SK-N-SH treated with all-trans-retinoic acid at 6 μM for 48 hours (cell line): ENCODE measurements at regions not wholly inside any gene's neighbourhood (a gene's known extent, or its start where the extent isn't known, plus 50 kb on each side); places are given as distances from the start of the nearest gene placed in this dataset.

Experiments used
- ATAC-seq: fragments of 200-7000 bp; cut with Tn5 transposase; 3 replicates; pipeline ENCODE4 v1.9.1; 2020; ENCODE audit warnings: mild to moderate bottlenecking, moderate library complexity
- ARNTL ChIP-seq: fragments of 450-650 bp; formaldehyde crosslinking; IDR thresholded peaks from 2 replicates; pipeline ENCODE4 v1.5.0; 2020; ENCODE audit warnings: low read depth, mild to moderate bottlenecking, moderate library complexity, borderline replicate concordance
- BACH2 ChIP-seq: fragments of 250-450 bp; sonication (Bioruptor Pico); IDR thresholded peaks from 2 replicates; pipeline ENCODE4 v1.9.0; 2021; ENCODE audit warnings: mild to moderate bottlenecking, borderline replicate concordance
- CSDC2 ChIP-seq: fragments of 250-450 bp; sonication (Bioruptor Pico); IDR thresholded peaks from 2 replicates; pipeline ENCODE4 v1.5.0; 2020; ENCODE audit warnings: mild to moderate bottlenecking, moderate library complexity
- ESRRG ChIP-seq: fragments of 250-450 bp; sonication (Bioruptor Pico); IDR thresholded peaks from 2 replicates; pipeline ENCODE4 v1.6.1; 2021; ENCODE audit warnings: mild to moderate bottlenecking
- GLIS3 ChIP-seq: fragments of 250-450 bp; sonication (Bioruptor Pico); IDR thresholded peaks from 2 replicates; pipeline ENCODE4 v1.5.0; 2020; ENCODE audit warnings: mild to moderate bottlenecking, moderate library complexity
- ISL1 ChIP-seq: fragments of 250-450 bp; sonication (Bioruptor Pico); IDR thresholded peaks from 2 replicates; pipeline ENCODE4 v2.1.2; 2022; ENCODE audit warnings: mild to moderate bottlenecking, moderate library complexity
- OSR1 ChIP-seq: fragments of 250-450 bp; sonication (Bioruptor Pico); IDR thresholded peaks from 2 replicates; pipeline ENCODE4 v1.8.0; 2022; ENCODE audit warnings: moderate library complexity, mild to moderate bottlenecking, inconsistent platforms
- PPARA ChIP-seq: fragments of 250-450 bp; sonication (Bioruptor Pico); IDR thresholded peaks from 2 replicates; pipeline ENCODE4 v1.5.0; 2020; ENCODE audit warnings: mild to moderate bottlenecking, borderline replicate concordance
- RARB ChIP-seq: fragments of 250-450 bp; sonication (Bioruptor Pico); IDR thresholded peaks from 2 replicates; pipeline ENCODE4 v1.8.0; 2021; ENCODE audit warnings: mild to moderate bottlenecking, moderate library complexity
- TCF4 ChIP-seq: fragments of 250-450 bp; sonication (Bioruptor Pico); IDR thresholded peaks from 2 replicates; pipeline ENCODE4 v1.8.0; 2021; ENCODE audit warnings: mild to moderate bottlenecking, moderate library complexity, borderline replicate concordance
- TOX ChIP-seq: fragments of 250-450 bp; sonication (Bioruptor Pico); IDR thresholded peaks from 2 replicates; pipeline ENCODE4 v1.8.0; 2021; ENCODE audit warnings: mild to moderate bottlenecking, moderate library complexity, borderline replicate concordance
- ZC3H10 ChIP-seq: fragments of 250-450 bp; sonication (Bioruptor Pico); IDR thresholded peaks from 2 replicates; pipeline ENCODE4 v1.5.1; 2021; ENCODE audit warnings: mild to moderate bottlenecking, moderate library complexity
- ZFP3 ChIP-seq: fragments of 250-450 bp; sonication (Bioruptor Pico); IDR thresholded peaks from 2 replicates; pipeline ENCODE4 v1.5.0; 2020; ENCODE audit warnings: mild to moderate bottlenecking, moderate library complexity
- ZFP30 ChIP-seq: fragments of 450-650 bp; formaldehyde crosslinking; IDR thresholded peaks from 2 replicates; pipeline ENCODE4 v1.5.0; 2022; ENCODE audit warnings: mild to moderate bottlenecking, moderate library complexity
- ZNF565 ChIP-seq: fragments of 450-650 bp; formaldehyde crosslinking; conservative IDR thresholded peaks from 2 replicates; pipeline ENCODE4 v1.5.0; 2020; ENCODE audit warnings: low read depth, mild to moderate bottlenecking, moderate library complexity
- ZNF70 ChIP-seq: fragments of 450-650 bp; formaldehyde crosslinking; IDR thresholded peaks from 2 replicates; pipeline ENCODE4 v1.5.0; 2020; ENCODE audit warnings: mild to moderate bottlenecking, moderate library complexity
- ZNF8 ChIP-seq: fragments of 450-650 bp; formaldehyde crosslinking; IDR thresholded peaks from 2 replicates; pipeline ENCODE4 v1.5.0; 2020; ENCODE audit warnings: mild to moderate bottlenecking, moderate library complexity
- TF ChIP-seq, protein P1 (sequence below): fragments of 250-450 bp; sonication (Bioruptor Pico); IDR thresholded peaks from 2 replicates; pipeline ENCODE4 v1.5.1; 2021; ENCODE audit warnings: mild to moderate bottlenecking, moderate library complexity
- TF ChIP-seq, protein P2 (sequence below): fragments of 250-450 bp; sonication (Bioruptor Pico); IDR thresholded peaks from 2 replicates; pipeline ENCODE4 v1.8.0; 2020; ENCODE audit warnings: mild to moderate bottlenecking, moderate library complexity, borderline replicate concordance
- TF ChIP-seq, protein P3 (sequence below): fragments of 250-450 bp; sonication (Bioruptor Pico); IDR thresholded peaks from 2 replicates; pipeline ENCODE4 v1.5.0; 2020; ENCODE audit warnings: mild to moderate bottlenecking, moderate library complexity
- TF ChIP-seq, protein P4 (sequence below): fragments of 250-450 bp; sonication (Bioruptor Pico); IDR thresholded peaks from 2 replicates; pipeline ENCODE4 v1.8.0; 2021; ENCODE audit warnings: low read depth, mild to moderate bottlenecking, moderate library complexity, borderline replicate concordance

DNA sequence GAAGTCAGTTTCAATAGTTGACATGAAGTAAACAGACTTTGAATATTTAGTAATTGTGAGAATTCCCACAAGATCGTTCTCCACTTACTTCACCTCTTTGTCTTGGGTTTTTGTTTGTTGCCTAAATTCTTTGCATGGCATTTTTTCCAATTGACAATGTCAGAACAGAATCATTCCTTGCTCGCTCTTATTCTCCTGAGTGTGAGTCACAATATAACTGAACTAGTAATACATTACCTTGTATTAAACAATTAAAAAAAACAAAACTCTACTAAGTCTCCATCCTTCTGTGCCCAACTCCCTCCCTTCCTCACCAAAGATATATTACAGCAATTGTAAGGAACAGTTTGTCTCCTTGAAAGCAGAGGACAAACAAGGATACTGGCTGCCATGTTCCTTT lies 638.8 kb upstream of the NOVA1 start (continued):
- TF ChIP-seq ZNF8 (CRISPR knock-in tag): no peak
- no peak for TF ChIP-seq BACH2 (CRISPR knock-in tag)
- no peak for TF ChIP-seq ARNTL (CRISPR knock-in tag)
- TF ChIP-seq ZC3H10 (CRISPR knock-in tag): no peak

DNA sequence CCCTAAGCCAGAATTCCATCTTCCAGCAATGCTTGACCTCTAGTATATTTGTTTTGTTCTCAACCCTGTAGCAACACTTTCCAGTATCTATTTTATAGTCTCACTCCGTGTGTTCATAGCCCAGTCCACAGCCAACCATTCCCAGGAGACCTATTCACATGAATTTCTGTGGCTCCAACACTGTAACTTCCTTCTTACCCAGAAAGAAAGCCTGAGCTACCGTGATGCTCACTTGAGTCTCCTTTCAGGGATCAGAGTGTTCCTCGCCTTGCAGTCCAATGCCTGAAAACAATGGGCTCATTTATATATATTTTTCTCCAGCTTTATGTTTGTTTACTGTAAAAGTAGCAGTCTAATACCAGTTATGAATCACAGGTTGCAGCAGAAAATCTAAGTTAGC lies 645.0 kb upstream of the NOVA1 start:
- TF ChIP-seq TCF4 (CRISPR knock-in tag) (no peak), ZNF70 (no peak), GLIS3 (CRISPR knock-in tag) (no peak), ZFP3 (CRISPR knock-in tag) (no peak), ZC3H10 (CRISPR knock-in tag) (no peak), RARB (CRISPR knock-in tag) (no peak), ISL1 (CRISPR knock-in tag) (no peak), ZNF565 (CRISPR knock-in tag) (no peak), OSR1 (CRISPR knock-in tag) (no peak), TOX (CRISPR knock-in tag) (no peak), ZNF8 (CRISPR knock-in tag) (no peak), CSDC2 (CRISPR knock-in tag) (no peak), ARNTL (CRISPR knock-in tag) (no peak)
- TF ChIP-seq, protein P1, sequence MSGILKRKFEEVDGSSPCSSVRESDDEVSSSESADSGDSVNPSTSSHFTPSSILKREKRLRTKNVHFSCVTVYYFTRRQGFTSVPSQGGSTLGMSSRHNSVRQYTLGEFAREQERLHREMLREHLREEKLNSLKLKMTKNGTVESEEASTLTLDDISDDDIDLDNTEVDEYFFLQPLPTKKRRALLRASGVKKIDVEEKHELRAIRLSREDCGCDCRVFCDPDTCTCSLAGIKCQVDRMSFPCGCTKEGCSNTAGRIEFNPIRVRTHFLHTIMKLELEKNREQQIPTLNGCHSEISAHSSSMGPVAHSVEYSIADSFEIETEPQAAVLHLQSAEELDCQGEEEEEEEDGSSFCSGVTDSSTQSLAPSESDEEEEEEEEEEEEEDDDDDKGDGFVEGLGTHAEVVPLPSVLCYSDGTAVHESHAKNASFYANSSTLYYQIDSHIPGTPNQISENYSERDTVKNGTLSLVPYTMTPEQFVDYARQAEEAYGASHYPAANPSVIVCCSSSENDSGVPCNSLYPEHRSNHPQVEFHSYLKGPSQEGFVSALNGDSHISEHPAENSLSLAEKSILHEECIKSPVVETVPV (CRISPR knock-in tag): no peak
- TF ChIP-seq, protein P2, sequence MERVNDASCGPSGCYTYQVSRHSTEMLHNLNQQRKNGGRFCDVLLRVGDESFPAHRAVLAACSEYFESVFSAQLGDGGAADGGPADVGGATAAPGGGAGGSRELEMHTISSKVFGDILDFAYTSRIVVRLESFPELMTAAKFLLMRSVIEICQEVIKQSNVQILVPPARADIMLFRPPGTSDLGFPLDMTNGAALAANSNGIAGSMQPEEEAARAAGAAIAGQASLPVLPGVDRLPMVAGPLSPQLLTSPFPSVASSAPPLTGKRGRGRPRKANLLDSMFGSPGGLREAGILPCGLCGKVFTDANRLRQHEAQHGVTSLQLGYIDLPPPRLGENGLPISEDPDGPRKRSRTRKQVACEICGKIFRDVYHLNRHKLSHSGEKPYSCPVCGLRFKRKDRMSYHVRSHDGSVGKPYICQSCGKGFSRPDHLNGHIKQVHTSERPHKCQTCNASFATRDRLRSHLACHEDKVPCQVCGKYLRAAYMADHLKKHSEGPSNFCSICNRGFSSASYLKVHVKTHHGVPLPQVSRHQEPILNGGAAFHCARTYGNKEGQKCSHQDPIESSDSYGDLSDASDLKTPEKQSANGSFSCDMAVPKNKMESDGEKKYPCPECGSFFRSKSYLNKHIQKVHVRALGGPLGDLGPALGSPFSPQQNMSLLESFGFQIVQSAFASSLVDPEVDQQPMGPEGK (CRISPR knock-in tag): no peak
- TF ChIP-seq, protein P3, sequence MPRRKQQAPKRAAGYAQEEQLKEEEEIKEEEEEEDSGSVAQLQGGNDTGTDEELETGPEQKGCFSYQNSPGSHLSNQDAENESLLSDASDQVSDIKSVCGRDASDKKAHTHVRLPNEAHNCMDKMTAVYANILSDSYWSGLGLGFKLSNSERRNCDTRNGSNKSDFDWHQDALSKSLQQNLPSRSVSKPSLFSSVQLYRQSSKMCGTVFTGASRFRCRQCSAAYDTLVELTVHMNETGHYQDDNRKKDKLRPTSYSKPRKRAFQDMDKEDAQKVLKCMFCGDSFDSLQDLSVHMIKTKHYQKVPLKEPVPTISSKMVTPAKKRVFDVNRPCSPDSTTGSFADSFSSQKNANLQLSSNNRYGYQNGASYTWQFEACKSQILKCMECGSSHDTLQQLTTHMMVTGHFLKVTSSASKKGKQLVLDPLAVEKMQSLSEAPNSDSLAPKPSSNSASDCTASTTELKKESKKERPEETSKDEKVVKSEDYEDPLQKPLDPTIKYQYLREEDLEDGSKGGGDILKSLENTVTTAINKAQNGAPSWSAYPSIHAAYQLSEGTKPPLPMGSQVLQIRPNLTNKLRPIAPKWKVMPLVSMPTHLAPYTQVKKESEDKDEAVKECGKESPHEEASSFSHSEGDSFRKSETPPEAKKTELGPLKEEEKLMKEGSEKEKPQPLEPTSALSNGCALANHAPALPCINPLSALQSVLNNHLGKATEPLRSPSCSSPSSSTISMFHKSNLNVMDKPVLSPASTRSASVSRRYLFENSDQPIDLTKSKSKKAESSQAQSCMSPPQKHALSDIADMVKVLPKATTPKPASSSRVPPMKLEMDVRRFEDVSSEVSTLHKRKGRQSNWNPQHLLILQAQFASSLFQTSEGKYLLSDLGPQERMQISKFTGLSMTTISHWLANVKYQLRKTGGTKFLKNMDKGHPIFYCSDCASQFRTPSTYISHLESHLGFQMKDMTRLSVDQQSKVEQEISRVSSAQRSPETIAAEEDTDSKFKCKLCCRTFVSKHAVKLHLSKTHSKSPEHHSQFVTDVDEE (CRISPR knock-in tag): no peak
- TF ChIP-seq, protein P4, sequence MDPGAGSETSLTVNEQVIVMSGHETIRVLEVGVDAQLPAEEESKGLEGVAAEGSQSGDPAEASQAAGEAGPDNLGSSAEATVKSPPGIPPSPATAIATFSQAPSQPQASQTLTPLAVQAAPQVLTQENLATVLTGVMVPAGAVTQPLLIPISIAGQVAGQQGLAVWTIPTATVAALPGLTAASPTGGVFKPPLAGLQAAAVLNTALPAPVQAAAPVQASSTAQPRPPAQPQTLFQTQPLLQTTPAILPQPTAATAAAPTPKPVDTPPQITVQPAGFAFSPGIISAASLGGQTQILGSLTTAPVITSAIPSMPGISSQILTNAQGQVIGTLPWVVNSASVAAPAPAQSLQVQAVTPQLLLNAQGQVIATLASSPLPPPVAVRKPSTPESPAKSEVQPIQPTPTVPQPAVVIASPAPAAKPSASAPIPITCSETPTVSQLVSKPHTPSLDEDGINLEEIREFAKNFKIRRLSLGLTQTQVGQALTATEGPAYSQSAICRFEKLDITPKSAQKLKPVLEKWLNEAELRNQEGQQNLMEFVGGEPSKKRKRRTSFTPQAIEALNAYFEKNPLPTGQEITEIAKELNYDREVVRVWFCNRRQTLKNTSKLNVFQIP (CRISPR knock-in tag): no peak
- no peak for ATAC-seq

DNA sequence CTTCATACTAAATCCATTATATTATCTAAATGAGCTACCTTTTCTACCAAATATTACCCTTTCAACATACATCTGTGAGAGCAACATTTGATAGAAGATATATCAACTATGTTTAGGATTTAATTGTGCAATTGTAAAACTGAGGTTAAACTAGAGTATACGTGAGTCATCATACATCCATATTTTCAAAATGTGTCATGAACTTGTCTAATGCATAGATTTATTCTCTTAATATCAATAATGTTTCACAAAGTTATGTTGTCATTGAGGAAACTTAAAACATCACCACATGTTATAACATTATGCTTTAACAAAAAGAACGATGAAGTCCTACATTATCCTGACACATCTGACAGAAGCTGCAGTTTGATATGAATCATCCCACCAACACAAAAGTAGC lies 645.5 kb upstream of the NOVA1 start:
- TF ChIP-seq RARB (CRISPR knock-in tag) (no peak), PPARA (CRISPR knock-in tag) (no peak), BACH2 (CRISPR knock-in tag) (no peak)
- TF ChIP-seq, protein P2 (CRISPR knock-in tag): no peak
- TF ChIP-seq, all 23 proteins: peak for 0
- ATAC-seq: no peak

DNA sequence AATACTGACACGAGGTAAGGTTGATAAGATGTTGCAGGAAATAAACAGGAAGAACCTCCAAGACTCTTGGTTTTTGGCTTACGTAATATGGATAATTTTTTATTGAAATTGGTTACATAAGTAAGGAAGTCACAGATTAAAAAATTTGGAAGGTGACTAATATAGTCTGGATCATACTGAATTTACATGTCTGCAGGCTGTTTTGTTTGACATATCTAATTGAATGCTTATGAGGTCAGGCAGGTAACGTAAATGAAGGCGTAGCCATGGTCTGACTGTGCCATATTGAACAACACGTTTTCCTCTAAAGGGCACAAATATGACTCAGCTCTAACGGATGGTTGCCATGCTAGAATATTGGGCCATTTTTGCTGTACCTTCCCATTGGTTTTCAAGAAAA lies 648.1 kb upstream of the NOVA1 start:
- ATAC-seq: no peak
- TF ChIP-seq ESRRG (CRISPR knock-in tag) (no peak), ZFP30 (no peak), PPARA (CRISPR knock-in tag) (no peak)
